ENCODE measurements at regions not wholly inside any gene's neighbourhood (a gene's known extent, or its start where the extent isn't known, plus 50 kb on each side); places are given as distances from the start of the nearest gene placed in this dataset.

DNA sequence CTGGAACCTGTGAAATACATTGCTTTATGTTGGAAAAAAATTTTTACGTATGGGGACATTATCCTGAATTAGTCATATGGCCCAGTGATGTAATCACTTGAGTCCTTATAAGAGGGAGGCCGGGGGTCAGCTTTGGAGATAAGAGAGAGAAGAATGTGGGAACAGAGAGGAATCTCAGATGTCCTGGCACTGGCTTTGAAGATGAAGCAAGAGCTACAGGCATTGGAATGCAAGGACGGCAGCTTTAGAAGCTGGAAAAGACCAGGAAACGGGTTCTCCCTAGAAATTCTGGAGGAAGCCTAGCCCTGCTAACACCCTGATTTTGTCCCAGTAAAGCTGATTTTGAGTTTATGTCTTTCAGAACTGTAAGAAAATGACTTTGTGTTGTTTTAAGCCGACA is 1129.9 kb upstream of the GYPC start:
- DNase-seq: no peak

DNA sequence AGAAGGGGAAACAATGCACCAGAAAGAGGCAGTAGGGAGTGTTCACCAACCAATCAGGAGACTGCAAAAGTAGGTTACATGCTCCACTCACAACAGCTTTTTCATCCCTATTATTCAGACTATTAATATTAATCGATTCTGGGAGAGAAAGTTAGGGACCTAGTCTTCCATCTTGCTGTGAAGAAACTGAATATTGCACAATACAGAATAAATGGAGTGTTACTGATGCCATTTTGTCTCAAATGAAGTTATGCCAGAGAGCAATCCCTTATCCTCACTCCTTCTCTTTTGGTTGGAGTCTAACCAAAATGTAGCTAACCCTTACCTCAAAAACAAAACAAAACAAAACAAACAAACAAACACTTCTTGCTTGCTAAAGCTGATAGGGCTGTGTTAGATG is 1120.9 kb upstream of the GYPC start:
- no peak for DNase-seq

DNA sequence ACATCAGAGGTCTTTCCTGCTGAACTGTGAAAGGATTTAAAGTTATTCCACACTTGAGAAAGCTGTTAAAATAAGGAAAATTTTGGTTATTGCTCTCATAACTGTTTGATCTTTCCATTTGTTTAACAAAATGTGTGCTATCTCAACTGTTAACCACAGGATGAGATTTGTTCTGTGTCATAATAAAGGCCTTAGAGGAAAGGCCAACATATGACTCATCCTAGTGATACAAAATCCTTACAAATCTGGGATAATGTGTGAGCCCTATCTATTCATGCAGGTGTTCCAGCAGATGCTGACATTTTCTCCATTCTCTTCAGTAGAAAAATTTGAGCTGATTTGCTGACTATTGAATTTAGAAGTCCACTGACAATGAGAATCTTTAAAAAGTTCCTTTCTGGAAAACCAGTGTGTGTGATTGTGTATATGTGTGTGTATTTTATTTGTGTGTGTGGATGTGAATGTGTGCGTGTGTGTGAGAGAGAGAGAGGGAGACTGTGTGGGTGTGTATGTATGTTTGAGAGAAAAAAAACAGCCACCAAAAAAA is 1111.9 kb upstream of the GYPC start:
- no peak for DNase-seq

DNA sequence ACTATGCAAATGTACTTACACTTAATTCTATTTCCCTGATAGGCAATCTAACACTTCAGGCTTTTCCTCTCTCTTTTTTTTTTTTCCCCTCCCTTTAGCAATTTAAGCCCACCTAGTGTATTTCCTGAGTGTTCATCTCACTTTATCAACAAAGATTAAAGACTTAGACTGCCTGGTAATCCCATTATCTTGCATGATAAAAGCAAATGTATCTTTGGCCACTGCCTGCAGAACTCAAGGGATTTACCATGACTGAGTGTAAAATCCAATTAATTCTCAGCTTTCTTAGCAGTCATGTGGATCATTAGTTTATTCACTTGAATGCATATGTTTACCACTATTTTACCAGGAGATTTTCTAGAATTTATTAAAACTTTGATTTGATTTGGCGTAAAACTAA is 1102.2 kb upstream of the GYPC start:
- no peak for DNase-seq

DNA sequence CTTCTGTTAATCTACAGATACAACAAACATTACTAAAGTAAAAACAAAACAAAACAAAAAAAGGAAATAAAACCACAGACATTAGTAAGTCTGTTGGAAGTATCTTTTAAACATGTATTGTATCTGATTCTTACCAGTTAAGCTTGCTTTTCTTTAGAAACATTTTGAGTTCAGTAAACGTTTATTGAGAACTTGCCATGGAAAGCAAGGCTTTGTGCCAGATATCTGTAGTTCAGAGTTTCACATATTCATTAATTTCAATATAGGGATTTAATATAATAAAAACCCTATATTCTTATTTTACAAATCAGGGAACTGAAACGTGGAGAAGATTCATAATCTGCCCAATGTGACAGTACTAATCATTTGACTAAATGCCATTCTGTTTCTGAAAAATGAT is 1101.0 kb upstream of the GYPC start:
- no peak for DNase-seq

DNA sequence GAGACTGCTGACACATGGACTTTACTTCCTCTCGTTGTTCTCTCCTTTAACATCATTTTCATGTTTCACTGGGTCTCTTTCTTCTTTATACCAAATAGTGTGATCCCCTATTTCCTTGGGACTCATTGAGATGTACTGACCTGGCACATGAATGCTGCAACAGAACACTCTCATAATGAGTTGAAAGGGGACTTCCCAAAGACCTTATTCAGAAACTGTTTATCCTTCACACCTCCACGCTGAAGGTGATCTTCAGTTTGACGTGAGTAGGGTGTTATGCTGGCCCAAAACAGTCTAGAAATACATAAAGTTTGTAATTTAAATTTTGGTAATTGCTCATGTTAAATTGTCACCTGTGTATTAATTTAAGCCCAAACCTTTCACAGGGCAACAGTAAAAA is 1096.8 kb upstream of the GYPC start:
- no peak for DNase-seq

DNA sequence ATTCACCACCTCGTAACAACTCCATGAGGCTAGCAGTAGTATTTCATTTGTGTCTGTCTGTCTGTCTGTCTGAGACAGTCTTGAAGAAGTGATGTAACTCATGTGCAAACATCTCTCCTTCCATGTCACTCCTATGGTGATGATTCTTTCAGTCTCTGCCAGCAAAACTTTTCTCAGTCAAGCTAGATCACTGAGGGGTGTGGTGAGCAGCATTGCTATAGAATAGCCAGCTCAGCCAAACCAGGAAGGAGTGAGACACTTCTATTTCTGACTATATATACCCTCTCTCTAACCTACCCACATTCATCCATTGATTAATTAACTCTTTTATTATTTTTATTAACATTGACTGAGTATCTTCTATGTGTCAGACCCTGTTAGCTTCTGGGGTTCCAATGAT is 1095.1 kb upstream of the GYPC start:
- no peak for DNase-seq

DNA sequence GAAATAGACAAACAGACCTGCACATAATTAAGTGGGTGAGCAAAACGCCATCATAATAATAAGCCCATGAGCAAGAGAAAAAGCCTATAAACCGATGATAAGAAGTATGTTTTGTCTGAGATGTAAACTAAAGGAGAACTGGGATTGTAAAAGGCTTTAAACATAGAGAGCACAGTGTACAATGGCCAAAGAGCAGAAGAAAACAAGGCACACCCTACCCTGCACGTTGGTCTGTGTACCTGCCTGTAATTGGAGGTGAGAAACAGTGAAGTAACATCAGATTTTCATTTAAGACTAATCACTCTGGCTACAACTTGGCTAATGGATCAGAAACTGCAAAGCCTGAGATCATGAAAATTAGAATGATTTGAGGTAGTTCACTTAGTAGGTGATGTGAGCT is 1094.7 kb upstream of the GYPC start:
- DNase-seq: no peak

DNA sequence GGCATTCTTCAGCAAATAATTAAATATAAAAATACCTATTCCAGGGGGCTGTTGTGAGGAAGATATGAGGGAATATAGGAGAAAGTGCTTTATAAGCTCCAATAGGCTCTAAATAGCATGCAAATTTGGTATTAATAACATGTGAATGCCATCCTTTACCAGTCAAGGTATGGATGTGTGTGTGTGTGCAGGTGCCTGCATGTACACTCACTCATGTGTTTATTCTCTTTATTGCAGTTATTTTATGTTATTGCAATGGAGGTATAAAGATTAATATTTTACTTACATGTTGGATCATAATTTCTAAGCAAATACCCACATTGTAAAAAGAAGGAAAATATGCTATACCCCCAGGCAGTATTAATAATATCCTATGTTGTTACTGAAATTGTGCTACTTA is 1093.0 kb upstream of the GYPC start:
- no peak for DNase-seq

DNA sequence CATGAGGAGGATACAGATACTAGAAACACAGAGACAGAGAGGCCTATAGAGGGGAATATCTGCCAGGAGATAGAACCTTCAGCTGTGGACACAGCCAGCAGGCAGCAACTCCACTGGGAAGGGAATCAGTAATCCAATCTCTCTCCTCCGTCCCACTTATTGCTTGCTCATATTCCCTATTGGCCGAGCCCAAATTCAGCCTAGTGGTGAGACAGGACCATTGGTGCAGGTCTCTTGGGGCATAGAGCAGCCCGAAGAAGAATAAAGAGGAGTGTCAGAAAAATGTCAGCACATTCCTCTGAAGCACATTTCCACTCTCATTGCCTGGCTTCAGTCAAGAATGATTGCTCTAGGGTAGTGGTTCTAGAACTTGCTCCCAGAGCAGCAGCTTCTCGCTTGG is 1091.5 kb upstream of the GYPC start:
- DNase-seq: no peak

DNA sequence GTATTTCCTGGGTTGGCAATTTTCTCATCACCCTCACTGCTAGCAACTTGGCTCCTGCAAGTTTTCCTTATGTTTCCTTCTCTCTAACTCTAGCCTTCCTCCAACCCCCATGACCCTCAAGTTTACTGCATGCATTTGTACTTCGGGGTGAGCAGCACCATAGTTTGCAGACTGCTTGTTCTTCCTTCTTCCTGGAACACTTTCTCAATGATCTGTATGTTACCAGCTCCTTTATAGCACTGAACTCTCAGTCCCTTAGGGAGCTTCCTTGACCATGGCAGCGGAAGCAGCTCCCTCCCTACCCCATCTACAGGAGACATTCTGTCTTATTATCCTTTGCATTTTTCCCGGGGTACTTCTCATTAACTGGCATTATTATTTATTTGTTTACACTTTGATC is 1089.5 kb upstream of the GYPC start:
- DNase-seq: no peak

DNA sequence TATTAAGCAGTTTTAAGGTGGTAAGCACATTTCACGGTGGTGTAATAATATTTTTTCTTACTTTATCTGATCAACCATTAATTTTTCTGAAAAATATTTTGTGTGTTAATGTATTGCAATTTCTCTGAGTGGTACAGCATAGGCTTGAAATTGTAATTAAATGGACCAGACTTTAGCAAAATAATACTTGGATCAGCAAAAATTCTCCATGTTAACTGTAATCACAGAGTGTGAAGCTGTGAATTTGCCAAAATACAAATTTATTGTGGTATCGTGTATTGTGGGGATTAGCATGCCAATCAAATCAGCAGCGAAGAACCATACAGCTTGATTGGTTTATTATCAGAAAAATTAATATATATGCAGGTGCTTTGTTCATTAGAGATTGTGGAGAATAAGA is 1088.9 kb upstream of the GYPC start:
- DNase-seq: no peak

DNA sequence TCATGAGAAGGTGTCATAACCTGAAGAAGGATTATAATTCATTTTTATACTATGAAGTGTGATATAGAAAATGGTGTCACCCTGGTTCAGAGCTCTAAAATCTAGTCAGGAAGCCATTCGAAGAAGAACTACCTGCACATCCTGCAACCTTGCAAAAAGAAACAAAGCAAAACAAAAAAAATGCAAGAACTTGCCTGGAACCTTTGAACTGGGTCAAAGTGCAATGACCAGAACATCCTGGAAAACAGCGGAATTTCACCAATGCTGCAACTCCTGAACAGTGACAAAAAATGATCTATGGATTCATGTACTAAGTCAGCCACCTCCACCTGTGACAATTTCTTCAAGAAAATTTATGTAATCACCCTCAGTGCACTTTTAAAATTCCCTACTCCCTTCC is 1083.3 kb upstream of the GYPC start:
- no peak for DNase-seq

DNA sequence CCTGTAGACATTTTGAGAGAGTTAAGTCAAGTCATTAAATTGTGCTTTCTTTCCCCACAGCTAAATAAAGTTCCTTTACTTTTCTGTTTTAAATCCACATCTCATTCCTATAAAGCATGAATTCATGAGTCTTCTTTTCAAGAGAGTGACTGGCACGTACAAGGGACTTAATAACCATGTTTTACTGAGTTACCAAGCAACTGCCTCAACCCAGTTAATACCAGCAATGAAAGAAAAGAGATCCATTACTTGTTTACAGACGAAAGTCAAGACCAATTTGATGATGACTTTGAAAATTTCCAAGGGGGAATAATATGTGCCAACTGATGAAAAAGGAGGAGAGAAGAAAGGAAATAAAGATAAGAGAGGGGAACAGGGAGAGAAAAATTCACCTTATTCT is 1082.5 kb upstream of the GYPC start:
- no peak for DNase-seq

DNA sequence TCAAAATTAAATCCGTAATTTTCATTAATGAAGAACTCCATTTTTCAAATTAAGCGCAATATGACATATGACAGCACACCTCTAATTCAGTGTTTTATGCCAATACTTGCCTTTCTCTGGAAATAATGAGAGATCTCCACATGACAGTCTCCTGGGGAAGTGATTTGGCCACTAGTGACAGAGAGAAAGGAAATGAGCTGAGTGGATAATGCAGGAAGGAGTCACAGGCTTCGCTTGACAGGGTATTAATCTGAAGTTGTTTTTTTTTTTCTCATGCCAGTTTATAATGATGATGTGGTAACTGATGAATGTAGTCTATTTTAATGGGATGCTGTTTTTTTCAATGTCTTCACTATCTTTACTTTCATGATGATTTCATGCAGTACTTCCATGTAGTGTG is 1079.4 kb upstream of the GYPC start:
- DNase-seq: no peak

DNA sequence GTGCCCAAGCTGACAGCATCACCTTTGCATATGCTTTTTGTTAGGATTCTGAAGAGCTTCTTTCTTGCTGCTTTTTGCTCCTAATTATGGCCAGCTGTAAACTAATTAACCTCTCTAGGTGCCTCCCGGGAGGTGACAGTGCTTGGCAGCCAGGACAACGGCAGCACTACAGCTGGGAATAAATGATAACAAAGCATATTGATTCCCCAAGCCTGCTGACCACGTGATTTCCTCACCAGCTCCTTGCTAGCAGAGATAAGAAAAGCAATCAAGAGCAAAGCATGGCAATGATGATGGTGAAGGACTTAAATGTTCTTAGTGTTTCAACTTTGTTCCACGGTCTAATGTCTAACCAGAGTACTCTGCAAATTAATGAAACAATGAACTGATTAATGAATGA is 1074.4 kb upstream of the GYPC start:
- DNase-seq: no peak

DNA sequence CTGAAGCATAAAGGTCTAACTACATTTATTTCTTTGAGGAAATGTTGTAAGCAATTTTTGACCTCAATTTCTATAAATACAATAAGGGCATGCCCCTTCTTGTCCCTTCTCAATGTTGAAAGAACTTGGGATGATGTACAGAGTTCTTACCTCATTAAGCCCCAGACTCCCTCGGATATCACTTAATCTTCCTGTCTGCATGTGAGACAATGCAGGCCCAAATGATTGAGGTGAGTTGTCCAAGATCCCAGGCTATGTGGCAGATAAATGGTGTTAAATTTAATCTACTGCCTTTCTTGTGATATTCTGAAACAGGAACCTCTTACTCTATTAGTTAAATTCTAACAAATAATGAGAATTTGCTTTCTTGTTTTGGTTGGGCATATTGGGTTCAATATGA is 1073.4 kb upstream of the GYPC start:
- DNase-seq: no peak

DNA sequence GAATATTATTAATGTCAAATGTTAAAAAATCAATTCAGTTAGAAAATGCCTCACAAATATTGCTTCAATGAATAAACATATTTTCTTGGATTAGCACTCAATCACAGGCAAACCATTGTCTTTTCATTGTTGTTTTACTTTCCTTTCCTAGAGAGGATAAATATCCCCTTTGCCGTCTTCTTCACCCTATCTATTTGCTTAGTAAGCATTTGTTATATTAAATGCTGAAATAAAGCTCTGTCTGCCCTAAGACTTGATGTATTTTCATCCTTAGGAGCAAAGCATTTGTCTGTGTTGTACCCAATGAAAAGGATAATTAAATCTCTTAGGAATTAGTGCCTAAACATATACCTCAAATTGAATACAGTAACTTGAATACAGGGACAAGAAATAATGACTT is 1071.2 kb upstream of the GYPC start:
- no peak for DNase-seq

DNA sequence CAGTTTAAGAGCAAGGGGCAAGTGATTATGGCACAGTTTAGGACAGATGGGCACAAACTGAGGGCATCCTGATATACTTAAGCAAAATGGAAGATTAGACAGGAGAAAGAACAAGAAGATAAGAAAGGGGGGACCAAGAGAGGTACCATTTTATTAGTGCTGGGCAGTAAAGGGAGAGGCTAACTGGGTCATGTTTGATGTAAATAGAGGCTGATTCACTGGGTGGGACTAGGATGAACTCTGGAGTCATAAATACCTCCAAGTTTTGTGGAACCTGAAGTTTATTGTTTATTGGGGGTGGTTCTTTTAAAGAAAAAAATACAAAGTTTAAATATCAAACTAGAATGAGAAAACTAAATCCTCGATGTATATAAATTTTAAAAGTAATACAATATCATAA is 1067.2 kb upstream of the GYPC start:
- DNase-seq: no peak

DNA sequence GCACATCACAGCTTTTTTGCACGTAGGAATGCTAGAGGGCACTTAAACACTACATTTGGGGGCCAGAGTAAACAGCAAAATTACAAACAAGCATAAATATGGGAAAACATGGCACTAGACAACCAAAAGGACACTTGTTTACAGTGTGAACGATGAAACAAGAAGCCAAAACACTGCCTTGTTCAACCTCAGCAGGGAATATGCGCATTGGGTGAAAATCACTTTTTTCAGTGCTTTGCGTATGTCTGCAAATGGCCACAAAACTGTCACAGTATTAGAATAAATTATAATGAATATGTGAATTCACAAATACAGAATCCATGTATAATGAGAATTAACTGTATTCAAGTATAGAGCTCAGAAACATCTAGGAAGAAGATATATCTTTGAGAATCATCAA is 1064.0 kb upstream of the GYPC start:
- no peak for DNase-seq

DNA sequence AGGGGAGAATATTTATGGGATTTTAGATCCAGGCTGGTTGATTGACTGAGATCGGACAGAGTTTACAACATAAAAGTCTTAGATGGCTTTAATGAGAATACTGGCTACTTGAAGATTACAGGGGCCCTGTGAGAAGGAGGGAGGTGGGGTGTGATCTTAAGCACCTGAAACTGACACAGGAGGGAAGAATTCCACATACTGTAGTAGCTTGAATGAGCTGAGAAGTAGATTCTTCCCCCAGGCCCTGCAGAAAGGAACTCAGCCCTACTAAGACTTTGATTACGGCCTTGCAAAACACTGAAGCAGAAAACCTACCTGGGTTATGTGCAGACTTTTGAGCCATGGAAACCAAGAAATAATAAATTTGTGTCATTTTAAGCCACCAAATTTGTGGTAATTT is 1062.9 kb upstream of the GYPC start:
- DNase-seq: no peak

DNA sequence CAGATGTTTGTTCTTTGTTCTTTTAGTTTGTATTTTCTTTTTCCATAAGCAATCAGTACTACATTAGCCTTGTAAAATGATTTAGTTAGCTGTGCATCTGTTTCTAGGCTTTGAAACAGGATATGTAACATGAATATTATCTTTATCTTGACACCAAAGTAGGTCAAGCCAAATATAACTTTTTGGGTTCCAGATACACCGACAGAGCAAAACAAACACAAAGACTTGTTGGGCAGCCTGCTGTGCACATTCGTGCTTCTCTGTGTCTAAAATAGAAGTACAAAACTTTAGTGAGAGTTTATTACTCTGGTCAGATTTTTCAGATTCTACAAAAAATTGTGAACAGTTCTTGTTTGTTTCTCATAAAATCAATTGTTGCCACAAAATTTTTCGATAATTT is 1059.3 kb upstream of the GYPC start:
- DNase-seq: no peak

DNA sequence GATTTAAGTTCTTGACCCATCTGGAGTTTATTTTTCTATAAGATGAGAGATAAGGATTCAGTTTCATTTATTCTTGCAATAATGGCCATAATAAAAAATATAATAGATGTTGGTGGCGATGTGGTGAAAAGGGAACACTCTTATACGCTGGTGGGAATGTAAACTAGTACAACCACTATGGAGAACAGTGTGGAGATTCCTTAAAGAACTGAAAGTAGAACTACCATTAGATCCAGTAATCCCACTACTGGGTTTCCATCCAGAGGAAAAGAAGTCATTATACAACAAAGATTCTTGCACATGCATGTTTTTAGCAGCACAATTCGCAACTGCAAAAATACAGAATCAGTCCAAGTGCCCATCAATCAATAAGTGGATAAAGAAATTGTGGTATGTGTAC is 1040.5 kb upstream of the GYPC start:
- no peak for DNase-seq

DNA sequence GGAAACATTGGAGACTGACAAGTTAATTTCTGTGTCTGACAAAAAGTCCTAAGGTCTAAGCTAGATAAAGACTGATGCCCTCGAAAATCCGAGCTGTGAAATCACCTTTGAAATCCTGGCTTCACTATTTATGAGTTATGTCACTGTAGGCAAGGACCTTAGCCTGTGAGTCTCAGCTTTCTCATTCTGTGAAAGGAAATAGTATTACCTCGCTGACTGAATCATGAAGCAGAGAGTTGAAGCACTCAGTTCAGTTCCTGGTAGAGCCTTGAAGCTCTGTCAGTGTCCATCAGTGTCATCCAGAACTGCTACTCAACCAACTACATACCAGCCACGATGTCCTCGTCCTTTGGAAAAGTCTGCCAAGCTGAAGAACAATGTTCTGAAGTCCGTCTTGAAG is 1025.6 kb upstream of the GYPC start:
- DNase-seq: no peak

DNA sequence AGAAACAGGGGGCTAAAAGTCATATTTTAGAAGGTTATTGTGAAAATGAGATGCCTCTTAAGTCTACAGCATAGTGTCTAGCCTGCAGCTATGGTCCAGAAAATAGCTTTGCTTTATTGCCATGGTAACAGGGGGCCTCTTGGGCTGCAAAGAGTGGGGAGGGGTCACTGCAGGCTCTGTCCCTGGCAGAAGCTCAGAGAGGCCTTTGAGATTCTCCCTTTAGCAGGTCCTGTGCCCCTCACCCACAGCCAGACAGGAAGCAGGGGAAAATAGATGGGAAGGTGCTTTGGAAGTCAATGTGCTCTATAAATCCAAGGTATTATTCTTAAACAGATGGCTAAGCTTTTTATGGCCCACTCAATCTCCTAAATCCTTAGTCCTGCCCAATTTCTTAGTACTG is 1021.3 kb upstream of the GYPC start:
- DNase-seq: no peak

DNA sequence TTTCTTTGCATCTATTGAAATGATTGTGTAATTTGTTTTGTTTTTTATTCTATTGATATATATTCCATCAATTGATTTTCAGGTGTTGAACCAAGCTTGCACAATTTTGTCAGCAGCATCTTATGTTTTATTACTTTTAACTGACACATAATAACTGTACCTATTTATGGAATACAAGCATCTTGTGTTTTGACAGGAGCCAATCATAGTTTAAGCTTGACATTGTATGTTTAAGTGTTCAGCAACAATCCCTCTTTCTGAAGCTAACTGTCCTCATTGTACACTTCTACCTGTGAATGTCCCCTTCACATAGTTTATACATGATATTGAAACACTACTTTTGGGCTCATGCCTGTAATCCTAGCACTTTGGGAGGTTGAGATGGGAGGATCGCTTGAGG is 1017.6 kb upstream of the GYPC start:
- DNase-seq: no peak

Data from NCI-H526 treated with DMSO at 0.1 percent for 48 hours (cell line).